BJ (cell line): ENCODE measurements at regions not wholly inside any gene's neighbourhood (a gene's known extent, or its start where the extent isn't known, plus 50 kb on each side); places are given as distances from the start of the nearest gene placed in this dataset.

Source experiments
- CTCF ChIA-PET: fragments of 350-600 bp; formaldehyde crosslinking; extraction: SDS; loops from one replicate; lab custom pipeline; 2021; ENCODE audit warnings: antibody characterized with exemption, inconsistent platforms; lab: Yijun Ruan, JAX
- POLR2A ChIA-PET: fragments of 300-600 bp; sonication (Branson Sonifier 250); formaldehyde crosslinking; extraction: SDS; loops from one replicate; lab custom pipeline; 2021; ENCODE audit warnings: antibody characterized with exemption; lab: Charles Lee
- DNase-seq: peaks from one replicate; pipeline ENCODE4 v3.0.0-alpha.2; 2011; ENCODE audit warnings: low read depth
- H3K27me3 ChIP-seq: 2 replicates; pipeline ENCODE4 v1.6.0; 2011; ENCODE audit warnings: low read length; ENCODE audit not compliant: control insufficient read depth, insufficient read depth
- H3K36me3 ChIP-seq: 2 replicates; pipeline ENCODE4 v1.5.1; 2011; ENCODE audit warnings: low read length; ENCODE audit not compliant: control insufficient read depth, insufficient read depth
- H3K4me3 ChIP-seq: 2 replicates; pipeline ENCODE4 v1.5.1; 2011; ENCODE audit warnings: low read depth, mild to moderate bottlenecking, control low read depth, low read length
- TF ChIP-seq, protein P1 (sequence below): IDR thresholded peaks from 2 replicates; pipeline ENCODE4 v1.5.1; 2011; ENCODE audit warnings: low read depth, mild to moderate bottlenecking, control low read depth, inconsistent platforms, low read length, moderate library complexity; ENCODE audit not compliant: insufficient read depth

DNA sequence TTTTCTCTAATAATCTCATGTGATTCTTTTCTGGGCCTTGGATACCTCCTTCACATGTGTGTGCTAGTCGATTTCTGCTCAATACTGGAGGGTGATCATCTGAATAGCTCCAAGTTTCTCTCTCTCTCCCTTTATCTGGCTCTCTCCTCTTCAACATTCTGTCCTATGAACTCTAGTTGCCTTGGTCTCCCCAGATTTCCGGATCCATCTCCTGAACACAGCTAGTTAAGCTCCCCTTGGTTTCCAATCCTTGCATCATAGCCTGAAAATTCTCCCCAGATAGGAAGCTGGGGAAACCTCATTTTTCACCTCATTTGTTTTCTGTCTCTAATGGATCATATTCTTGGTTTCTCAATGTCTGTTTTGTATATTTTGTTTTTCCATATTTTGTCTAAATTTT, 832.3 kb downstream of the MTRR start:
- ChIA-PET POLR2A (interaction anchor here (0.6 kb wide), 1 partner anchor 813 kb away, joined by 3 read pairs; no protein-coding TSS in a partner anchor), CTCF (no interaction called here)
- Histone ChIP-seq H3K36me3 (no peaks in the 10 kb centered on the region), H3K27me3 (no peaks in the 10 kb centered on the region), H3K4me3 (no peak overlapping the region)
- no peak for DNase-seq
- TF ChIP-seq, protein P1, sequence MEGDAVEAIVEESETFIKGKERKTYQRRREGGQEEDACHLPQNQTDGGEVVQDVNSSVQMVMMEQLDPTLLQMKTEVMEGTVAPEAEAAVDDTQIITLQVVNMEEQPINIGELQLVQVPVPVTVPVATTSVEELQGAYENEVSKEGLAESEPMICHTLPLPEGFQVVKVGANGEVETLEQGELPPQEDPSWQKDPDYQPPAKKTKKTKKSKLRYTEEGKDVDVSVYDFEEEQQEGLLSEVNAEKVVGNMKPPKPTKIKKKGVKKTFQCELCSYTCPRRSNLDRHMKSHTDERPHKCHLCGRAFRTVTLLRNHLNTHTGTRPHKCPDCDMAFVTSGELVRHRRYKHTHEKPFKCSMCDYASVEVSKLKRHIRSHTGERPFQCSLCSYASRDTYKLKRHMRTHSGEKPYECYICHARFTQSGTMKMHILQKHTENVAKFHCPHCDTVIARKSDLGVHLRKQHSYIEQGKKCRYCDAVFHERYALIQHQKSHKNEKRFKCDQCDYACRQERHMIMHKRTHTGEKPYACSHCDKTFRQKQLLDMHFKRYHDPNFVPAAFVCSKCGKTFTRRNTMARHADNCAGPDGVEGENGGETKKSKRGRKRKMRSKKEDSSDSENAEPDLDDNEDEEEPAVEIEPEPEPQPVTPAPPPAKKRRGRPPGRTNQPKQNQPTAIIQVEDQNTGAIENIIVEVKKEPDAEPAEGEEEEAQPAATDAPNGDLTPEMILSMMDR, result no peak

DNA sequence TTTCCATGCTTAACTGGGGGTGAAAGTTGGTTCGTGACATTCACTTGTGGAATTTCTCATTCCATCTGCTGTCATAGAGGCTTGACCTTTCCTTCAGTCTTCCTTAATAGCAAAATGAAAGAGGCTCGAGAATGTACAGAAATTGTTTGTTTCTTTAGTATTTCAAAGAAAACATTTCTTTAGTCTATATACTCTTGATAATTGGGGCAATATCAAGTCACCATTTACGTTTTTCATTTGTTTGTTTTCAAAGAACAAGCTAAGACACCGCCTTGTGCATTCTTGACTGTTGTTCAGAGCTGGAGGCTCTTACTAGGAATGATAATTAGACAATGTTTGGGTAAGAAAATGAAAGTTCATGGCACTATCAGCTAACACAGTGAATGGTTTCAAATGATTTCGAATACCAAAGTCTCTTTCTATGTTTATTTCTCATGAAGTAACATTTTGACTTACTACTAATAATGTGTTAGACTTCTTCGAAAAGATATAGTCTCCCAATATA, 835.4 kb downstream of the SEMA5A start:
- DNase-seq, result no peak
- TF ChIP-seq, protein P1, result no peak
- Histone ChIP-seq H3K27me3 (no peaks in the 10 kb centered on the region), H3K4me3 (no peak overlapping the region), H3K36me3 (no peaks in the 10 kb centered on the region)
- ChIA-PET POLR2A (no interaction called here), CTCF (no interaction called here)

DNA sequence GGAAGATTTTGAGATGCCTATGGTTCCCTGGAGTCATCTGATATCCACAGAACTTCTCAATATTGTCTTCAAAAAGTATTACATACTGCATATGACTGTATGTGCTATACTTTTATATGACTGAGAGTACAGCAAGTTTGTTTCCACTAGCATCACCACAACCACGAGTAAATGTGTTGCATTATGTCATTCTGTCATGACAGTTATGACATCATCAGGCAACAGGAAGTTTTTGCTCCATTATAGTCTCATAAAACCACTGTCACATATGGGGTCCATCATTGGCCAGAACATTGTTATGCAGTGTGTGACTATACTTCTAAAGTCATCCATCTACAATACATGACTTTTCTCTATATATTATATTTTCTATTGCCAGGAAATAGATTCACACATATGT, 831.7 kb downstream of the SEMA5A start:
- POLR2A ChIA-PET, result no interaction called here
- CTCF ChIA-PET, result no interaction called here
- TF ChIP-seq, protein P1, result no peak
- no peak for DNase-seq
- Histone ChIP-seq H3K27me3 (no peaks in the 10 kb centered on the region), H3K4me3 (no peak overlapping the region), H3K36me3 (no peaks in the 10 kb centered on the region)

DNA sequence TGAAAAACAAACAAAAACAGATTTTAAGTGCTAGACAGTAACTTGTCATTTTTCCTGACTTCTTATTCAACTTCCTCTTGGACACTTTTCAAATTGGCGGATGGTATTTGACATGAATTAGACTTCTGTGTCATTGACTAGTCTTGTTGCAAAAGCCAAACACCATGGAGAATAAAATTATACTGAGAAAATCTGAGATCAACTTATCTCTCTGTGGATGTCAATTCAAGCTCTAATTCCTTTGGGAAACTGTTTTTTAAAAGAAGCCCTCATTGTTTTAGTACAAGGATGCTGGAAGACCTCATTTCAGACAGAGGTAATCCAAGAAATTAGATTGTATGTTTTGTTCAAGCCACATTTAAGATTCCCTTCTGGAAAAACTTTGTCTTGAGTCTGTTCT, 831.0 kb downstream of the SEMA5A start:
- ChIA-PET POLR2A (no interaction called here), CTCF (no interaction called here)
- TF ChIP-seq, protein P1, result no peak
- Histone ChIP-seq H3K27me3 (no peaks in the 10 kb centered on the region), H3K36me3 (no peaks in the 10 kb centered on the region), H3K4me3 (no peak overlapping the region)
- no peak for DNase-seq

DNA sequence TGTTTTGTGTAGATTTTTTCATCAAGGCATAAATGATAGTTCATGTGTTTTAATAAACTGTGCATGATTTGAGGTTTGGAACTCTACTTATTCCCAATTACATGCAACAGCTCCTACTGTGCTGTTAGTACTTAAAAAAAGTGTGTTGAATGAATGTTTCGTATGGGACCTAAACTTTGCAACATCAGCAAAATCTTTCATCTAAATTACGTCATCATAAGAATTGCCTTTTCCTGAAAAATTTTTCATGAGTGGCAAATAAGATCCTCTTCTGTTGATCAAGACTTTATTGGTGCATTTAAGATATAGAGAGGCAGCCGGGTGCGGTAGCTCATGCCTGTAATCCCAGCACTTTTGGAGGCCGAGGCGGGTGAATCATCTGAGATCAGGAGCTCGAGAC, 826.1 kb downstream of the SEMA5A start:
- Histone ChIP-seq H3K36me3 (no peaks in the 10 kb centered on the region), H3K4me3 (no peak overlapping the region), H3K27me3 (no peaks in the 10 kb centered on the region)
- ChIA-PET POLR2A (no interaction called here), CTCF (no interaction called here)
- TF ChIP-seq, protein P1, result no peak
- no peak for DNase-seq
